ENCODE measurements at regions not wholly inside any gene's neighbourhood (a gene's known extent, or its start where the extent isn't known, plus 50 kb on each side); places are given as distances from the start of the nearest gene placed in this dataset.
A peak's percentile ranks its signal among the peaks of the same experiment; 100 is the strongest.

DNA sequence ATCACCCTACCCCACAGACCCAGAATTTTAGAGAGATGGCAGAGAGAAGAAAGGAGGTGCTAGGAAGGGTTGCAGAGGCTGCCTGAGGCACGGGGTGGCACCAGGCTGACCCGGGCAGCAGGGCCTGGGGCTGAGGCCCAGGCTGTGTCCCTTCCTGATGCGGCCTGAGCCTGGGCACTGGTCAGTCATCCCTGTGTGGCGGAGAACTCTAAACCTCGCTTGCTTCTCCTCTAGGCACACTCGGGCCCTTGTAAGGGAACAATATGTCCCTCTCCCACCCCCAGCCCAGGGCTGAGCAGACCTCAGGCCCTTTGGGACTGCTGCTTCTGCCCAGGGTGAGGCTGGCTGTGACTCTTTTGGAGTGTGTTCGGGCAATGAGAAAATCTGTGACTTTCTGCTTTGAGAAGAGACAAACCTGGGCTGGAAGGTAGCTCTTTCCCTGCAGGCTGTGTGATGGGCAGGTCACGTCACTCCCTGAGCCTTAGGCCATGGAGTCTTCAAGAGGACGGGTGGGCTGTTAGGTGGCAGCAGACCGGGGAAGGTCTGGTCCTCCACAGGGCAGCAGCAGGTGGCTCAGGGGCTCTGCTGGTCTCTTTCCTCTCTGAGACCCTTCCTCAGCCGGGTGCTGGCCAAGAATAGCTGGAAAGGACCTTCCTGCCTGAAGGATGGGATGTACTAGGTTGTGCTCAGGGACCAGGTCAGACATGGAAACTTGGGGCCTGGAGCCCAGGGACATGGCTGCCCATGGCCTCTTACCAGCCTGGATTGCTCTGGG lies 96.8 kb downstream of the GLI2 start:
- Mint-ChIP-seq H3K36me3 (ENCODE audit: low read depth, unreplicated experiment) (peaks cover 10% of the 10 kb centered on the region), H3K27ac (ENCODE audit: unreplicated experiment) (peak overlapping the region; percentile 26), H3K27me3 (ENCODE audit: low read depth, unreplicated experiment) (no peaks in the 10 kb centered on the region), H3K9me3 (ENCODE audit: unreplicated experiment) (no peaks in the 10 kb centered on the region), H3K4me1 (ENCODE audit: low read depth, unreplicated experiment) (peaks cover 5% of the 10 kb centered on the region), H3K4me3 (ENCODE audit: unreplicated experiment) (no peak overlapping the region)
- Histone ChIP-seq H3K4me1 (ENCODE audit: insufficient read depth, low read length) (no peaks in the 10 kb centered on the region), H3K9me3 (ENCODE audit: insufficient read depth, low read depth, low read length) (no peaks in the 10 kb centered on the region), H3K4me2 (ENCODE audit: low read length) (no peak overlapping the region), H3K36me3 (ENCODE audit: insufficient read depth, low read length) (no peaks in the 10 kb centered on the region), H3K9ac (ENCODE audit: low read length) (no peak overlapping the region), H3K27ac (ENCODE audit: low read depth, low read length) (no peak overlapping the region), H2AFZ (ENCODE audit: low read depth, low read length) (no peak overlapping the region), H3K4me3 (ENCODE audit: insufficient read depth, low read depth, low read length) (no peak overlapping the region), H4K20me1 (ENCODE audit: insufficient read depth, low read length) (peaks cover 88% of the 10 kb centered on the region), H3K27me3 (ENCODE audit: insufficient read depth, low read length) (no peaks in the 10 kb centered on the region), H3K79me2 (ENCODE audit: insufficient read depth, low read length) (peaks cover 90% of the 10 kb centered on the region)
- FAIRE-seq (no peak), DNase-seq (ENCODE audit: low read depth) (no peak)
- TF ChIP-seq, protein P1, sequence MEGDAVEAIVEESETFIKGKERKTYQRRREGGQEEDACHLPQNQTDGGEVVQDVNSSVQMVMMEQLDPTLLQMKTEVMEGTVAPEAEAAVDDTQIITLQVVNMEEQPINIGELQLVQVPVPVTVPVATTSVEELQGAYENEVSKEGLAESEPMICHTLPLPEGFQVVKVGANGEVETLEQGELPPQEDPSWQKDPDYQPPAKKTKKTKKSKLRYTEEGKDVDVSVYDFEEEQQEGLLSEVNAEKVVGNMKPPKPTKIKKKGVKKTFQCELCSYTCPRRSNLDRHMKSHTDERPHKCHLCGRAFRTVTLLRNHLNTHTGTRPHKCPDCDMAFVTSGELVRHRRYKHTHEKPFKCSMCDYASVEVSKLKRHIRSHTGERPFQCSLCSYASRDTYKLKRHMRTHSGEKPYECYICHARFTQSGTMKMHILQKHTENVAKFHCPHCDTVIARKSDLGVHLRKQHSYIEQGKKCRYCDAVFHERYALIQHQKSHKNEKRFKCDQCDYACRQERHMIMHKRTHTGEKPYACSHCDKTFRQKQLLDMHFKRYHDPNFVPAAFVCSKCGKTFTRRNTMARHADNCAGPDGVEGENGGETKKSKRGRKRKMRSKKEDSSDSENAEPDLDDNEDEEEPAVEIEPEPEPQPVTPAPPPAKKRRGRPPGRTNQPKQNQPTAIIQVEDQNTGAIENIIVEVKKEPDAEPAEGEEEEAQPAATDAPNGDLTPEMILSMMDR (IDR thresholded peaks at IDR 0.05; ENCODE audit: insufficient read depth, low read depth, low read length) = no peak
- TF ChIP-seq EZH2 (IDR thresholded peaks at IDR 0.05; ENCODE audit: insufficient read depth, low read length) = no peak

DNA sequence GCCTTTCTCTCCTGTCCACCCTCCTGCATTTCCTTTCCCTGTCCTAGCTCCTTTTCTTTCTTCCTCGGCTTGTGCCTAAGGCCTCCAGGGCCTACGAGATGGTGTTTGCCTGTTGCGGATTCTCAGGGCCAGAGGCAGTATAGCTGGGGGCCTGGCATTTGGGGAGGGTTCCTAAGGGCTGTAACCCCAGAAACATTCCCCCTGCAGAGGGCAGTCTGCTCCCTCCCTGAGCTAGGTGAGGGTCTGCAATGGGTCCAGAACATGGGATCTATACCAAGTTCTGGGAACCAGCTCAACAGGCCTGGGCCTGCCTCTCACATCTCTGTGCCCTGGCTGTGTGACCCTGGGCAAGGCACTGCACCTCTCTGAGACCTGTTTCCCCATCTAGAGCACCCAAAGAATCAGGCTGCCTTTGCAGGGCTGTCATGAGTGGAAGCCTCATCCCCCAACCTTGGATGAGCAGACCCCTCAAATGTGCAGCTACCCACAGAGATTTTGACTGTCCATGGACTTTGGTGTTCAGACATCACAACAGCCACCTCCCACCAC lies 97.5 kb downstream of the GLI2 start:
- H3K27ac Mint-ChIP-seq (ENCODE audit: unreplicated experiment) = peak overlapping the region; percentile 26

More for the DNA sequence above, 97.5 kb downstream of the GLI2 start:
- Mint-ChIP-seq H3K36me3 (ENCODE audit: low read depth, unreplicated experiment) (peaks cover 10% of the 10 kb centered on the region), H3K9me3 (ENCODE audit: unreplicated experiment) (no peaks in the 10 kb centered on the region), H3K4me1 (ENCODE audit: low read depth, unreplicated experiment) (peaks cover 5% of the 10 kb centered on the region), H3K27me3 (ENCODE audit: low read depth, unreplicated experiment) (no peaks in the 10 kb centered on the region), H3K4me3 (ENCODE audit: unreplicated experiment) (no peak overlapping the region)
- H3K27me3 ChIP-seq (ENCODE audit: insufficient read depth, low read length) = no peaks in the 10 kb centered on the region
- DNase-seq (ENCODE audit: low read depth) (no peak), FAIRE-seq (no peak)
- no peak overlapping the region for H3K4me2 ChIP-seq (ENCODE audit: low read length)
- peaks cover 88% of the 10 kb centered on the region for H3K79me2 ChIP-seq (ENCODE audit: insufficient read depth, low read length)
- H3K4me1 ChIP-seq (ENCODE audit: insufficient read depth, low read length) = no peaks in the 10 kb centered on the region
- H3K27ac ChIP-seq (ENCODE audit: low read depth, low read length) = no peak overlapping the region
- no peaks in the 10 kb centered on the region for H3K9me3 ChIP-seq (ENCODE audit: insufficient read depth, low read depth, low read length)
- no peak overlapping the region for H3K4me3 ChIP-seq (ENCODE audit: insufficient read depth, low read depth, low read length)
- peaks cover 84% of the 10 kb centered on the region for H4K20me1 ChIP-seq (ENCODE audit: insufficient read depth, low read length)
- H3K9ac ChIP-seq (ENCODE audit: low read length) = no peak overlapping the region
- TF ChIP-seq, protein P1 (IDR thresholded peaks at IDR 0.05; ENCODE audit: insufficient read depth, low read depth, low read length) = no peak
- no peaks in the 10 kb centered on the region for H3K36me3 ChIP-seq (ENCODE audit: insufficient read depth, low read length)
- no peak overlapping the region for H2AFZ ChIP-seq (ENCODE audit: low read depth, low read length)
